ENCODE measurements at regions not wholly inside any gene's neighbourhood (a gene's known extent, or its start where the extent isn't known, plus 50 kb on each side); places are given as distances from the start of the nearest gene placed in this dataset.

DNA sequence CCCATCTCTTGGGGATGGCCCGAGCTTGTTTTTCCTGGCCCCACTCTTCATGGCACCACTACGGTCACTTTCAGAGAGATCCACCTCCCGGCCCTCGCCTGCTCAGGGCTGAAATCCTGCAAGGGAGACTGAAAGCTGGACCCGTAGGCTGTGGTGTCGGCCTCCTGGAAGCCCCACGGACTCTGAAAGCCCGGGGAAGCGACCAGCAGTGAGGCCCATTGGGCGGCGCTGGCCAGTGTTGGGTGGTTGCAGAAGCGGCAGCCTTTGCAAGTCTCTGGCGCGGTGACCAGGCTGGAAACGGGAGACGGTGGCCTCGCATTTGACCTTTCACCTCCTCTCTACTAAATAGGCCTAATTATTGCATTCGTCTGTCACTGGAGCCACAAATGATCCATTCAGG lies 186.0 kb upstream of the FOXF1 start:
- ATAC-seq (no peak), DNase-seq (no peak)
- ChIA-PET CTCF (no interaction called here), POLR2A (ENCODE audit: unreplicated experiment) (no interaction called here)
- H3K4me1 ChIP-seq (ENCODE audit: insufficient read depth, low read length) = no peaks in the 10 kb centered on the region
- no peaks in the 10 kb centered on the region for H3K9me3 ChIP-seq (ENCODE audit: low read length)
- H3K4me2 ChIP-seq (ENCODE audit: low read length) = no peak overlapping the region
- H3F3A ChIP-seq (ENCODE audit: low read length, unreplicated experiment) = no peaks in the 10 kb centered on the region
- H3K27ac ChIP-seq (ENCODE audit: low read length) = no peak overlapping the region
- no peak overlapping the region for H3K9ac ChIP-seq (ENCODE audit: low read length)
- H2AFZ ChIP-seq (ENCODE audit: low read length) = no peak overlapping the region
- no peak for TF ChIP-seq CTCF (conservative IDR thresholded peaks at IDR 0.05; ENCODE audit: low read depth, low read length)
- no peak for TF ChIP-seq EZH2 (IDR thresholded peaks at IDR 0.05; ENCODE audit: low read length, unreplicated experiment)
- no peak for TF ChIP-seq EZH2phosphoT487 (IDR thresholded peaks at IDR 0.05; ENCODE audit: borderline replicate concordance, low read length)
- no peak overlapping the region for H3K4me3 ChIP-seq (ENCODE audit: low read length)
- no peaks in the 10 kb centered on the region for H4K20me1 ChIP-seq (ENCODE audit: low read length)
- no TSS peak for BruUV-seq (replicated peaks)
- H3K9me2 ChIP-seq (replicated peaks; ENCODE audit: low read length) = no peaks in the 10 kb centered on the region
- peaks cover 38% of the 10 kb centered on the region for H3K27me3 ChIP-seq (ENCODE audit: low read length)
- H3K79me2 ChIP-seq (ENCODE audit: low read length) = no peaks in the 10 kb centered on the region
- intact Hi-C loops (cut with micrococcal nuclease) = no loop called here
- H3K36me3 ChIP-seq (ENCODE audit: low read depth, low read length) = no peaks in the 10 kb centered on the region

- ChIA-PET CTCF (no interaction called here), POLR2A (ENCODE audit: unreplicated experiment) (no interaction called here)
- H3K79me2 ChIP-seq (ENCODE audit: low read length) = no peaks in the 10 kb centered on the region
- ATAC-seq (no peak), DNase-seq (no peak)
- H3K9ac ChIP-seq (ENCODE audit: low read length) = no peak overlapping the region
- no peaks in the 10 kb centered on the region for H3K36me3 ChIP-seq (ENCODE audit: low read depth, low read length)
- no peak overlapping the region for H3K4me2 ChIP-seq (ENCODE audit: low read length)
- peaks cover 40% of the 10 kb centered on the region for H3K27me3 ChIP-seq (ENCODE audit: low read length)
- no peaks in the 10 kb centered on the region for H3K9me3 ChIP-seq (ENCODE audit: low read length)
- intact Hi-C loops (cut with micrococcal nuclease) = no loop called here
- no peaks in the 10 kb centered on the region for H4K20me1 ChIP-seq (ENCODE audit: low read length)
- no TSS peak for BruUV-seq (replicated peaks)
- H3K4me1 ChIP-seq (ENCODE audit: insufficient read depth, low read length) = no peaks in the 10 kb centered on the region
- H3K9me2 ChIP-seq (replicated peaks; ENCODE audit: low read length) = no peaks in the 10 kb centered on the region
- no peak overlapping the region for H3K4me3 ChIP-seq (ENCODE audit: low read length)
- no peak overlapping the region for H3K27ac ChIP-seq (ENCODE audit: low read length)
- no peak overlapping the region for H2AFZ ChIP-seq (ENCODE audit: low read length)
- no peak for TF ChIP-seq CTCF (conservative IDR thresholded peaks at IDR 0.05; ENCODE audit: low read depth, low read length)
- TF ChIP-seq EZH2 (IDR thresholded peaks at IDR 0.05; ENCODE audit: low read length, unreplicated experiment) = no peak
- no peak for TF ChIP-seq EZH2phosphoT487 (IDR thresholded peaks at IDR 0.05; ENCODE audit: borderline replicate concordance, low read length)
- H3F3A ChIP-seq (ENCODE audit: low read length, unreplicated experiment) = no peaks in the 10 kb centered on the region
Observed at GRCh38 chr16:86325360-86325759, 185.0 kb upstream of the FOXF1 start.

- Histone ChIP-seq H3K27me3 (ENCODE audit: low read length) (peaks cover 37% of the 10 kb centered on the region), H3K9me3 (ENCODE audit: low read length) (no peaks in the 10 kb centered on the region), H3F3A (ENCODE audit: low read length, unreplicated experiment) (no peaks in the 10 kb centered on the region), H4K20me1 (ENCODE audit: low read length) (no peaks in the 10 kb centered on the region), H3K4me3 (ENCODE audit: low read length) (no peak overlapping the region), H3K4me1 (ENCODE audit: insufficient read depth, low read length) (no peaks in the 10 kb centered on the region), H3K36me3 (ENCODE audit: low read depth, low read length) (no peaks in the 10 kb centered on the region), H3K9ac (ENCODE audit: low read length) (no peak overlapping the region), H2AFZ (ENCODE audit: low read length) (no peak overlapping the region), H3K27ac (ENCODE audit: low read length) (no peak overlapping the region), H3K9me2 (replicated peaks; ENCODE audit: low read length) (no peaks in the 10 kb centered on the region), H3K79me2 (ENCODE audit: low read length) (no peaks in the 10 kb centered on the region), H3K4me2 (ENCODE audit: low read length) (no peak overlapping the region)
- ATAC-seq = no peak
- no peak for DNase-seq
- TF ChIP-seq EZH2phosphoT487 (IDR thresholded peaks at IDR 0.05; ENCODE audit: borderline replicate concordance, low read length) = no peak
- CTCF ChIA-PET = no interaction called here
- BruUV-seq (replicated peaks) = no TSS peak
- POLR2A ChIA-PET (ENCODE audit: unreplicated experiment) = no interaction called here
- intact Hi-C loops (cut with micrococcal nuclease) = no loop called here
Observed at GRCh38 chr16:86325895-86326294, 184.4 kb upstream of the FOXF1 start.

Measured in PC-3 (cell line).